Liver (tissue), 8 donors: ENCODE measurements at regions not wholly inside any gene's neighbourhood (a gene's known extent, or its start where the extent isn't known, plus 50 kb on each side); places are given as distances from the start of the nearest gene placed in this dataset.

Experiments used
- DNase-seq: peaks from one replicate; pipeline ENCODE4 v3.0.0-alpha.2; 2017; ENCODE audit warnings: low spot score
- H3K27ac ChIP-seq, 2 donors: one replicate each; pipeline ENCODE4 v1.7.0; 2013; ENCODE audit warnings: inconsistent platforms in 2 of 2, low read length in 2 of 2, control low read depth in 1 of 2, low read depth in 1 of 2, mild to moderate bottlenecking in 1 of 2
- H3K27me3 ChIP-seq, 4 donors: one replicate each; pipeline versions ENCODE4 v1.6.1 to v1.7.0; 2013; ENCODE audit warnings: low read length in 3 of 4, inconsistent platforms in 1 of 4, mild to moderate bottlenecking in 1 of 4, moderate library complexity in 1 of 4; ENCODE audit not compliant: control insufficient read depth in 4 of 4, insufficient read depth in 4 of 4
- H3K36me3 ChIP-seq, 4 donors: one replicate each; pipeline versions ENCODE4 v1.6.1 to v1.7.0; 2013; ENCODE audit warnings: low read length in 3 of 4, mild to moderate bottlenecking in 3 of 4, low read depth in 1 of 4, moderate library complexity in 1 of 4; ENCODE audit not compliant: control insufficient read depth in 4 of 4, insufficient read depth in 3 of 4
- H3K4me1 ChIP-seq, 4 donors: one replicate each; pipeline versions ENCODE4 v1.6.1 to v1.7.0; 2013; ENCODE audit warnings: low read length in 3 of 4, mild to moderate bottlenecking in 3 of 4, moderate library complexity in 1 of 4; ENCODE audit not compliant: control insufficient read depth in 4 of 4, insufficient read depth in 4 of 4
- H3K4me3 ChIP-seq, 3 donors: one replicate each; pipeline versions ENCODE4 v1.6.1 to v1.7.0; 2013; ENCODE audit warnings: low read length in 3 of 3, control low read depth in 1 of 3, low read depth in 1 of 3, mild to moderate bottlenecking in 1 of 3
- H3K9ac ChIP-seq, 2 donors: one replicate each; pipeline ENCODE4 v1.7.0; 2013; ENCODE audit warnings: low read length in 2 of 2, mild to moderate bottlenecking in 2 of 2, moderate library complexity in 2 of 2, control low read depth in 1 of 2, low read depth in 1 of 2
- H3K9me3 ChIP-seq, 4 donors: one replicate each; pipeline versions ENCODE4 v1.6.1 to v1.7.0; 2013; ENCODE audit warnings: low read length in 3 of 4; ENCODE audit not compliant: control insufficient read depth in 4 of 4
- FOXA2 ChIP-seq: IDR thresholded peaks from 2 replicates; pipeline ENCODE4 v1.6.1; 2016; ENCODE audit warnings: antibody characterized with exemption
- GABPA ChIP-seq, 2 donors: IDR thresholded peaks in 1 of 2; conservative IDR thresholded peaks in 1 of 2; 2 replicates each; pipeline ENCODE4 v1.6.1; 2016; ENCODE audit warnings: antibody characterized with exemption in 2 of 2, mild to moderate bottlenecking in 1 of 2, moderate library complexity in 1 of 2
- HNF4G ChIP-seq: IDR thresholded peaks from 2 replicates; pipeline ENCODE4 v1.6.1; 2016; ENCODE audit warnings: antibody characterized with exemption
- JUND ChIP-seq, 2 donors: IDR thresholded peaks; 2 replicates each; pipeline ENCODE4 v1.6.1; 2016; ENCODE audit warnings: antibody characterized with exemption in 2 of 2
- NR2F2 ChIP-seq: IDR thresholded peaks from 2 replicates; pipeline ENCODE4 v1.6.1; 2016; ENCODE audit warnings: antibody characterized with exemption
- RAD21 ChIP-seq, 2 donors: IDR thresholded peaks; 2 replicates each; pipeline ENCODE4 v1.6.1; 2016; ENCODE audit warnings: antibody characterized with exemption in 2 of 2, mild to moderate bottlenecking in 2 of 2
- RXRA ChIP-seq, 2 donors: IDR thresholded peaks; 2 replicates each; pipeline ENCODE4 v1.6.1; 2017 to 2018; ENCODE audit warnings: antibody characterized with exemption in 2 of 2, mild to moderate bottlenecking in 1 of 2
- SP1 ChIP-seq: IDR thresholded peaks from 2 replicates; pipeline ENCODE4 v1.6.1; 2018; ENCODE audit warnings: antibody characterized with exemption, mild to moderate bottlenecking
- TAF1 ChIP-seq: conservative IDR thresholded peaks from 2 replicates; pipeline ENCODE4 v1.6.1; 2016; ENCODE audit warnings: antibody characterized with exemption, mild to moderate bottlenecking
- YY1 ChIP-seq: IDR thresholded peaks from 2 replicates; pipeline ENCODE4 v1.6.1; 2016; ENCODE audit warnings: antibody characterized with exemption, mild to moderate bottlenecking
- WGBS: extraction: QIAGEN DNeasy Blood & Tissue Kit; methylation state at CpG from one replicate; pipeline ENCODE4 v1.1.7; 2013; 5-methylcytosine and 5-hydroxymethylcytosine counted together
- TF ChIP-seq, protein P1 (sequence below): IDR thresholded peaks from 2 replicates; pipeline ENCODE4 v1.6.1; 2016; ENCODE audit warnings: antibody characterized with exemption, mild to moderate bottlenecking
- TF ChIP-seq, protein P2 (sequence below): fragments of 150-350 bp; IDR thresholded peaks from 2 replicates; pipeline ENCODE4 v1.5.1; 2017; ENCODE audit warnings: improper control_type of control experiment, low read depth, low read length; ENCODE audit not compliant: missing input control
- TF ChIP-seq, protein P3 (sequence below): IDR thresholded peaks from 2 replicates; pipeline ENCODE4 v1.6.1; 2016; ENCODE audit warnings: antibody characterized with exemption
- TF ChIP-seq, protein P4 (sequence below): IDR thresholded peaks from 2 replicates; pipeline ENCODE4 v1.6.1; 2016; ENCODE audit warnings: antibody characterized with exemption
- TF ChIP-seq, protein P5 (sequence below): IDR thresholded peaks from 2 replicates; pipeline ENCODE4 v1.6.1; 2016; ENCODE audit warnings: antibody characterized with exemption
- donor health status: healthy.
- donor health status: healthy.
- donor health status: healthy.
- donor health status: healthy.
- donor health status: healthy.

DNA sequence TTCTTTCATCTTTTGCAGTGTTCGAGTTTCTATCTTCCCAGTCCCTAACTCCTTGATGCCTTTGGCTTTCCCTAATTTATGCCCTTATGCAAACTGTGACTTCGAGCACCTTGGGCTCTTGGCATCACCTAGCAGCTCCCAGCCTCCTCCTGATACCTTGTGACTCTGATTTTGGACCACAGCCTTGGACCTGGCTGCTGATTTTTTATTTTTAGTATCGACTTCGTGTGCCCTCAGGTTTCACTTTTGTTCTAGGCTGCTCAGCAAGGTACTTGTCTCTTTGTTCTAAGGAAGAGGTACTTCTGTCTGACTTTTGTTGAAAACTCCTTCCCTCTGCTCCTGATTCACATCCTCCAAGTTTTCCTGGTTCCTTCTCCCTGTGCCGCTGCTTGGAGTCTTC, 69.6 kb upstream of the KCNK1 start:
- Histone ChIP-seq H3K4me3 (no peak overlapping the region), H3K9me3 (no peaks in the 10 kb centered on the region), H3K27ac (no peak overlapping the region), H3K36me3 (no peaks in the 10 kb centered on the region), H3K27me3 (no peaks in the 10 kb centered on the region), H3K4me1 (no peaks in the 10 kb centered on the region), H3K9ac (no peak overlapping the region)
- no peak for TF ChIP-seq NR2F2
- WGBS, result 65% methylated on average over 5 of the region's 5 CpGs
- no peak for DNase-seq

DNA sequence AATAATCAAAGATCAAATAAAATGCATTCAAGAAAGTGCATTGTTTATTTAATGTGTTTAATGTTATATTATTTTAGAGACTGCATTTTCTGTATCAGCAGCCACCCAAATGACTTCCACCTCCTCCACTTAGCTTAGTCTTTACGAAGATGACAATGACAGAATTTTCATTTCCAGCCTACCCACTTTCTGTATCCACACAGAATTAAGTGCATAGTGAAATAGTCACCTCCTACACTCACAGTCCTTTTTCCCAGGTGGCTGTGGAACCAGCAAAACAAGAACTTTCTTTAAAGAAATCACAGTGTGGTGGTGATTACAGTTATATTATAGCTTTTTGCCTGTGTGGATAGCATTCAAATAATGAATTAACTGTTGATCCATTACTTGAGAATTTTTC, 66.2 kb upstream of the KCNK1 start:
- 92% methylated on average over 1 of the region's 1 CpG for WGBS
- H3K27me3 ChIP-seq, result no peaks in the 10 kb centered on the region
- no peaks in the 10 kb centered on the region for H3K36me3 ChIP-seq
- TF ChIP-seq RAD21 (IDR thresholded peaks at IDR 0.05) (no peak), JUND (IDR thresholded peaks at IDR 0.05) (no peak), HNF4G (no peak), RXRA (IDR thresholded peaks at IDR 0.05) (no peak), SP1 (no peak), FOXA2 (no peak), GABPA (IDR thresholded peaks at IDR 0.05 in 1 of 2, conservative IDR thresholded peaks at IDR 0.05 in 1 of 2) (no peak), NR2F2 (no peak), TAF1 (no peak), YY1 (no peak)
- TF ChIP-seq, protein P1, sequence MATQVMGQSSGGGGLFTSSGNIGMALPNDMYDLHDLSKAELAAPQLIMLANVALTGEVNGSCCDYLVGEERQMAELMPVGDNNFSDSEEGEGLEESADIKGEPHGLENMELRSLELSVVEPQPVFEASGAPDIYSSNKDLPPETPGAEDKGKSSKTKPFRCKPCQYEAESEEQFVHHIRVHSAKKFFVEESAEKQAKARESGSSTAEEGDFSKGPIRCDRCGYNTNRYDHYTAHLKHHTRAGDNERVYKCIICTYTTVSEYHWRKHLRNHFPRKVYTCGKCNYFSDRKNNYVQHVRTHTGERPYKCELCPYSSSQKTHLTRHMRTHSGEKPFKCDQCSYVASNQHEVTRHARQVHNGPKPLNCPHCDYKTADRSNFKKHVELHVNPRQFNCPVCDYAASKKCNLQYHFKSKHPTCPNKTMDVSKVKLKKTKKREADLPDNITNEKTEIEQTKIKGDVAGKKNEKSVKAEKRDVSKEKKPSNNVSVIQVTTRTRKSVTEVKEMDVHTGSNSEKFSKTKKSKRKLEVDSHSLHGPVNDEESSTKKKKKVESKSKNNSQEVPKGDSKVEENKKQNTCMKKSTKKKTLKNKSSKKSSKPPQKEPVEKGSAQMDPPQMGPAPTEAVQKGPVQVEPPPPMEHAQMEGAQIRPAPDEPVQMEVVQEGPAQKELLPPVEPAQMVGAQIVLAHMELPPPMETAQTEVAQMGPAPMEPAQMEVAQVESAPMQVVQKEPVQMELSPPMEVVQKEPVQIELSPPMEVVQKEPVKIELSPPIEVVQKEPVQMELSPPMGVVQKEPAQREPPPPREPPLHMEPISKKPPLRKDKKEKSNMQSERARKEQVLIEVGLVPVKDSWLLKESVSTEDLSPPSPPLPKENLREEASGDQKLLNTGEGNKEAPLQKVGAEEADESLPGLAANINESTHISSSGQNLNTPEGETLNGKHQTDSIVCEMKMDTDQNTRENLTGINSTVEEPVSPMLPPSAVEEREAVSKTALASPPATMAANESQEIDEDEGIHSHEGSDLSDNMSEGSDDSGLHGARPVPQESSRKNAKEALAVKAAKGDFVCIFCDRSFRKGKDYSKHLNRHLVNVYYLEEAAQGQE, result no peak
- TF ChIP-seq, protein P2, sequence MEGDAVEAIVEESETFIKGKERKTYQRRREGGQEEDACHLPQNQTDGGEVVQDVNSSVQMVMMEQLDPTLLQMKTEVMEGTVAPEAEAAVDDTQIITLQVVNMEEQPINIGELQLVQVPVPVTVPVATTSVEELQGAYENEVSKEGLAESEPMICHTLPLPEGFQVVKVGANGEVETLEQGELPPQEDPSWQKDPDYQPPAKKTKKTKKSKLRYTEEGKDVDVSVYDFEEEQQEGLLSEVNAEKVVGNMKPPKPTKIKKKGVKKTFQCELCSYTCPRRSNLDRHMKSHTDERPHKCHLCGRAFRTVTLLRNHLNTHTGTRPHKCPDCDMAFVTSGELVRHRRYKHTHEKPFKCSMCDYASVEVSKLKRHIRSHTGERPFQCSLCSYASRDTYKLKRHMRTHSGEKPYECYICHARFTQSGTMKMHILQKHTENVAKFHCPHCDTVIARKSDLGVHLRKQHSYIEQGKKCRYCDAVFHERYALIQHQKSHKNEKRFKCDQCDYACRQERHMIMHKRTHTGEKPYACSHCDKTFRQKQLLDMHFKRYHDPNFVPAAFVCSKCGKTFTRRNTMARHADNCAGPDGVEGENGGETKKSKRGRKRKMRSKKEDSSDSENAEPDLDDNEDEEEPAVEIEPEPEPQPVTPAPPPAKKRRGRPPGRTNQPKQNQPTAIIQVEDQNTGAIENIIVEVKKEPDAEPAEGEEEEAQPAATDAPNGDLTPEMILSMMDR, result no peak
- TF ChIP-seq, protein P3, sequence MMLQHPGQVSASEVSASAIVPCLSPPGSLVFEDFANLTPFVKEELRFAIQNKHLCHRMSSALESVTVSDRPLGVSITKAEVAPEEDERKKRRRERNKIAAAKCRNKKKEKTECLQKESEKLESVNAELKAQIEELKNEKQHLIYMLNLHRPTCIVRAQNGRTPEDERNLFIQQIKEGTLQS, result no peak
- TF ChIP-seq, protein P4, sequence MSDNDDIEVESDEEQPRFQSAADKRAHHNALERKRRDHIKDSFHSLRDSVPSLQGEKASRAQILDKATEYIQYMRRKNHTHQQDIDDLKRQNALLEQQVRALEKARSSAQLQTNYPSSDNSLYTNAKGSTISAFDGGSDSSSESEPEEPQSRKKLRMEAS, result no peak
- TF ChIP-seq, protein P5, sequence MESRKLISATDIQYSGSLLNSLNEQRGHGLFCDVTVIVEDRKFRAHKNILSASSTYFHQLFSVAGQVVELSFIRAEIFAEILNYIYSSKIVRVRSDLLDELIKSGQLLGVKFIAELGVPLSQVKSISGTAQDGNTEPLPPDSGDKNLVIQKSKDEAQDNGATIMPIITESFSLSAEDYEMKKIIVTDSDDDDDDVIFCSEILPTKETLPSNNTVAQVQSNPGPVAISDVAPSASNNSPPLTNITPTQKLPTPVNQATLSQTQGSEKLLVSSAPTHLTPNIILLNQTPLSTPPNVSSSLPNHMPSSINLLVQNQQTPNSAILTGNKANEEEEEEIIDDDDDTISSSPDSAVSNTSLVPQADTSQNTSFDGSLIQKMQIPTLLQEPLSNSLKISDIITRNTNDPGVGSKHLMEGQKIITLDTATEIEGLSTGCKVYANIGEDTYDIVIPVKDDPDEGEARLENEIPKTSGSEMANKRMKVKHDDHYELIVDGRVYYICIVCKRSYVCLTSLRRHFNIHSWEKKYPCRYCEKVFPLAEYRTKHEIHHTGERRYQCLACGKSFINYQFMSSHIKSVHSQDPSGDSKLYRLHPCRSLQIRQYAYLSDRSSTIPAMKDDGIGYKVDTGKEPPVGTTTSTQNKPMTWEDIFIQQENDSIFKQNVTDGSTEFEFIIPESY, result no peak
- no peak overlapping the region for H3K9ac ChIP-seq
- H3K27ac ChIP-seq, result no peak overlapping the region
- H3K4me1 ChIP-seq, result no peaks in the 10 kb centered on the region
- no peaks in the 10 kb centered on the region for H3K9me3 ChIP-seq
- no peak for DNase-seq
- no peak overlapping the region for H3K4me3 ChIP-seq
